ENCODE measurements at regions not wholly inside any gene's neighbourhood (a gene's known extent, or its start where the extent isn't known, plus 50 kb on each side); places are given as distances from the start of the nearest gene placed in this dataset.

DNA sequence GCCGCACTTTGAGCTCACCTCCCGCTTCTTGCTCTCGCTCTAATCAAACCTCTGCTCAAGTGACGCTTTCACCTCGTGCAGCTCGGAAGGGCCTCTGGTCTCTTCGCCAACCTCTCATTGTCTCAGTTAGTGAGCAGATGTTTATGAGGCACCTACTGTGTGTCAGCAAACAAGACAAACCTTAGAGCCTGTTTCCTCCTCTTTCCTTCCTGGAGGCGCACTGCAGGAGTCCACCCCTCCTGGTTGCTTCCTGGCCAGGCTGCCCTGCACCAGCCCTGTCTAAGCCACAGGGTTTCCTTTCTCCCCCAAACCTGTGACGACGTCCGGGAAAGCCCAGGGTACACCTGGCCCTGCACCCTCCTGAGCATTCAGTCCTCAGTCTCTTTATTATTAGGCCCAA is 84.2 kb downstream of the PHETA1 start:
- TF ChIP-seq, protein P1, sequence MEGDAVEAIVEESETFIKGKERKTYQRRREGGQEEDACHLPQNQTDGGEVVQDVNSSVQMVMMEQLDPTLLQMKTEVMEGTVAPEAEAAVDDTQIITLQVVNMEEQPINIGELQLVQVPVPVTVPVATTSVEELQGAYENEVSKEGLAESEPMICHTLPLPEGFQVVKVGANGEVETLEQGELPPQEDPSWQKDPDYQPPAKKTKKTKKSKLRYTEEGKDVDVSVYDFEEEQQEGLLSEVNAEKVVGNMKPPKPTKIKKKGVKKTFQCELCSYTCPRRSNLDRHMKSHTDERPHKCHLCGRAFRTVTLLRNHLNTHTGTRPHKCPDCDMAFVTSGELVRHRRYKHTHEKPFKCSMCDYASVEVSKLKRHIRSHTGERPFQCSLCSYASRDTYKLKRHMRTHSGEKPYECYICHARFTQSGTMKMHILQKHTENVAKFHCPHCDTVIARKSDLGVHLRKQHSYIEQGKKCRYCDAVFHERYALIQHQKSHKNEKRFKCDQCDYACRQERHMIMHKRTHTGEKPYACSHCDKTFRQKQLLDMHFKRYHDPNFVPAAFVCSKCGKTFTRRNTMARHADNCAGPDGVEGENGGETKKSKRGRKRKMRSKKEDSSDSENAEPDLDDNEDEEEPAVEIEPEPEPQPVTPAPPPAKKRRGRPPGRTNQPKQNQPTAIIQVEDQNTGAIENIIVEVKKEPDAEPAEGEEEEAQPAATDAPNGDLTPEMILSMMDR (IDR thresholded peaks at IDR 0.05), result no peak
- no peak for TF ChIP-seq ZFX (IDR thresholded peaks at IDR 0.05; ENCODE audit: borderline replicate concordance)
